ENCODE measurements at regions not wholly inside any gene's neighbourhood (a gene's known extent, or its start where the extent isn't known, plus 50 kb on each side); places are given as distances from the start of the nearest gene placed in this dataset.

GRCh38 chr16:52770828-52771227 is 223.9 kb upstream of the TOX3 start:
- Histone ChIP-seq H3K36me3 (no peaks in the 10 kb centered on the region), H3K27me3 (ENCODE audit: insufficient read depth, low read depth, severe bottlenecking) (no peaks in the 10 kb centered on the region), H3K9me3 (ENCODE audit: severe bottlenecking) (no peaks in the 10 kb centered on the region), H3K4me3 (ENCODE audit: low read depth, low read length) (no peak overlapping the region), H3K27ac (no peak overlapping the region)
- TF ChIP-seq CTCF (IDR thresholded peaks at IDR 0.05; ENCODE audit: low read depth, low read length): no peak
- no peak for DNase-seq

GRCh38 chr16:52758473-52758855 is 211.5 kb upstream of the TOX3 start:
- no peaks in the 10 kb centered on the region for H3K27me3 ChIP-seq (ENCODE audit: insufficient read depth, low read depth, severe bottlenecking)
- DNase-seq: no peak
- no peak for TF ChIP-seq CTCF (IDR thresholded peaks at IDR 0.05; ENCODE audit: low read depth, low read length)
- H3K36me3 ChIP-seq: no peaks in the 10 kb centered on the region
- no peak overlapping the region for H3K4me3 ChIP-seq (ENCODE audit: low read depth, low read length)
- H3K9me3 ChIP-seq (ENCODE audit: severe bottlenecking): no peaks in the 10 kb centered on the region
- H3K27ac ChIP-seq: no peak overlapping the region

- H3K27ac ChIP-seq: no peak overlapping the region
These were observed 211.0 kb upstream of the TOX3 start for GRCh38 chr16:52757746-52758472.

GRCh38 chr16:52756812-52757517 is 210.0 kb upstream of the TOX3 start:
- Histone ChIP-seq H3K27me3 (ENCODE audit: insufficient read depth, low read depth, severe bottlenecking) (no peaks in the 10 kb centered on the region), H3K9me3 (ENCODE audit: severe bottlenecking) (no peaks in the 10 kb centered on the region), H3K27ac (no peak overlapping the region), H3K36me3 (no peaks in the 10 kb centered on the region), H3K4me3 (ENCODE audit: low read depth, low read length) (no peak overlapping the region)
- TF ChIP-seq CTCF (IDR thresholded peaks at IDR 0.05; ENCODE audit: low read depth, low read length): no peak
- no peak for DNase-seq

More at GRCh38 chr16:52757746-52758472, 211.0 kb upstream of the TOX3 start:
- TF ChIP-seq CTCF (IDR thresholded peaks at IDR 0.05; ENCODE audit: low read depth, low read length): no peak
- Histone ChIP-seq H3K27me3 (ENCODE audit: insufficient read depth, low read depth, severe bottlenecking) (no peaks in the 10 kb centered on the region), H3K36me3 (no peaks in the 10 kb centered on the region), H3K4me3 (ENCODE audit: low read depth, low read length) (no peak overlapping the region), H3K9me3 (ENCODE audit: severe bottlenecking) (no peaks in the 10 kb centered on the region)
- DNase-seq: no peak

- H3K36me3 ChIP-seq: no peaks in the 10 kb centered on the region
- no peaks in the 10 kb centered on the region for H3K27me3 ChIP-seq (ENCODE audit: insufficient read depth, low read depth, severe bottlenecking)
- no peak overlapping the region for H3K4me3 ChIP-seq (ENCODE audit: low read depth, low read length)
- DNase-seq: no peak
- TF ChIP-seq CTCF (IDR thresholded peaks at IDR 0.05; ENCODE audit: low read depth, low read length): no peak
- no peaks in the 10 kb centered on the region for H3K9me3 ChIP-seq (ENCODE audit: severe bottlenecking)
- H3K27ac ChIP-seq: no peak overlapping the region
These were observed 208.5 kb upstream of the TOX3 start for GRCh38 chr16:52755396-52755795.

Data from WERI-Rb-1 (cell line).